HEK293 (cell line): ENCODE measurements at regions not wholly inside any gene's neighbourhood (a gene's known extent, or its start where the extent isn't known, plus 50 kb on each side); places are given as distances from the start of the nearest gene placed in this dataset.

ENCODE experiments used
- BCL11A ChIP-seq: fragments of 450-650 bp; formaldehyde crosslinking; IDR thresholded peaks from 2 replicates; pipeline ENCODE4 v1.5.1; 2016; ENCODE audit warnings: low read depth, missing biosample characterization, missing genetic modification characterization
- GFI1B ChIP-seq: fragments of 450-650 bp; formaldehyde crosslinking; IDR thresholded peaks from 2 replicates; pipeline ENCODE4 v1.5.1; 2016; ENCODE audit warnings: missing biosample characterization, missing genetic modification characterization
- GLI2 ChIP-seq: fragments of 450-650 bp; formaldehyde crosslinking; IDR thresholded peaks from 2 replicates; pipeline ENCODE4; 2017; ENCODE audit warnings: missing biosample characterization, missing genetic modification characterization, low read depth, borderline replicate concordance
- KLF16 ChIP-seq: fragments of 450-650 bp; formaldehyde crosslinking; IDR thresholded peaks from 2 replicates; pipeline ENCODE4 v1.5.1; 2017; ENCODE audit warnings: missing biosample characterization, missing genetic modification characterization
- OSR2 ChIP-seq: fragments of 450-650 bp; formaldehyde crosslinking; IDR thresholded peaks from 2 replicates; pipeline ENCODE4 v1.5.1; 2016; ENCODE audit warnings: missing biosample characterization, missing genetic modification characterization
- PRDM4 ChIP-seq: fragments of 450-650 bp; formaldehyde crosslinking; IDR thresholded peaks from 2 replicates; pipeline ENCODE4 v1.5.1; 2017; ENCODE audit warnings: missing biosample characterization, missing genetic modification characterization
- PRDM6 ChIP-seq: fragments of 450-650 bp; formaldehyde crosslinking; IDR thresholded peaks from 2 replicates; pipeline ENCODE4 v1.5.1; 2017; ENCODE audit warnings: missing biosample characterization, missing genetic modification characterization
- SCRT2 ChIP-seq: fragments of 450-650 bp; formaldehyde crosslinking; IDR thresholded peaks from 2 replicates; pipeline ENCODE4 v1.5.1; 2016; ENCODE audit warnings: missing biosample characterization, missing genetic modification characterization
- SP2 ChIP-seq: fragments of 450-650 bp; formaldehyde crosslinking; IDR thresholded peaks from 2 replicates; pipeline ENCODE4 v1.5.1; 2016; ENCODE audit warnings: missing biosample characterization, missing genetic modification characterization
- ZBTB44 ChIP-seq: fragments of 450-650 bp; IDR thresholded peaks from 2 replicates; pipeline ENCODE4 v1.5.1; 2018; ENCODE audit warnings: missing biosample characterization, mild to moderate bottlenecking, missing genetic modification characterization
- ZEB2 ChIP-seq: fragments of 450-650 bp; formaldehyde crosslinking; IDR thresholded peaks from 2 replicates; pipeline ENCODE4 v1.5.1; 2016; ENCODE audit warnings: missing biosample characterization, missing genetic modification characterization
- ZFP69B ChIP-seq: fragments of 450-650 bp; formaldehyde crosslinking; IDR thresholded peaks from 2 replicates; pipeline ENCODE4 v1.5.1; 2016; ENCODE audit warnings: missing biosample characterization, missing genetic modification characterization
- ZIC2 ChIP-seq: fragments of 450-650 bp; formaldehyde crosslinking; IDR thresholded peaks from 2 replicates; pipeline ENCODE4 v1.5.1; 2016; ENCODE audit warnings: missing biosample characterization, missing genetic modification characterization
- ZNF114 ChIP-seq: fragments of 450-650 bp; formaldehyde crosslinking; IDR thresholded peaks from 2 replicates; pipeline ENCODE4 v1.5.0; 2017; ENCODE audit warnings: missing biosample characterization, missing genetic modification characterization
- ZNF133 ChIP-seq: fragments of 450-650 bp; formaldehyde crosslinking; IDR thresholded peaks from 2 replicates; pipeline ENCODE4 v1.5.1; 2016; ENCODE audit warnings: missing biosample characterization, missing genetic modification characterization
- ZNF18 ChIP-seq: fragments of 450-650 bp; formaldehyde crosslinking; IDR thresholded peaks from 2 replicates; pipeline ENCODE4 v1.5.1; 2016; ENCODE audit warnings: missing biosample characterization, missing genetic modification characterization
- ZNF184 ChIP-seq: fragments of 450-650 bp; IDR thresholded peaks from 2 replicates; pipeline ENCODE4 v1.5.1; 2018; ENCODE audit warnings: missing biosample characterization, mild to moderate bottlenecking, missing genetic modification characterization
- ZNF211 ChIP-seq: fragments of 450-650 bp; formaldehyde crosslinking; IDR thresholded peaks from 2 replicates; pipeline ENCODE4 v1.5.1; 2016; ENCODE audit warnings: low read depth, missing biosample characterization, missing genetic modification characterization
- ZNF266 ChIP-seq: fragments of 450-650 bp; formaldehyde crosslinking; IDR thresholded peaks from 2 replicates; pipeline ENCODE4 v1.5.1; 2016; ENCODE audit warnings: missing biosample characterization, missing genetic modification characterization, low read depth
- ZNF335 ChIP-seq: fragments of 450-650 bp; formaldehyde crosslinking; conservative IDR thresholded peaks from 2 replicates; pipeline ENCODE4 v1.5.1; 2016; ENCODE audit warnings: missing biosample characterization, missing genetic modification characterization
- ZNF398 ChIP-seq: fragments of 450-650 bp; formaldehyde crosslinking; IDR thresholded peaks from 2 replicates; pipeline ENCODE4 v1.5.1; 2017; ENCODE audit warnings: missing biosample characterization, missing genetic modification characterization
- ZNF488 ChIP-seq: fragments of 450-650 bp; formaldehyde crosslinking; IDR thresholded peaks from 2 replicates; pipeline ENCODE4 v1.5.1; 2016; ENCODE audit warnings: missing biosample characterization, missing genetic modification characterization
- ZNF530 ChIP-seq: fragments of 450-650 bp; formaldehyde crosslinking; IDR thresholded peaks from 2 replicates; pipeline ENCODE4 v1.5.1; 2016; ENCODE audit warnings: low read depth, missing biosample characterization, missing genetic modification characterization
- ZNF580 ChIP-seq: fragments of 450-650 bp; formaldehyde crosslinking; IDR thresholded peaks from 2 replicates; pipeline ENCODE4 v1.5.1; 2016; ENCODE audit warnings: missing biosample characterization, missing genetic modification characterization
- ZNF624 ChIP-seq: fragments of 450-650 bp; formaldehyde crosslinking; IDR thresholded peaks from 2 replicates; pipeline ENCODE4 v1.5.1; 2017; ENCODE audit warnings: missing biosample characterization, missing genetic modification characterization
- ZNF660 ChIP-seq: fragments of 450-650 bp; IDR thresholded peaks from 2 replicates; pipeline ENCODE4 v1.5.1; 2018; ENCODE audit warnings: missing biosample characterization, mild to moderate bottlenecking, missing genetic modification characterization
- ZNF785 ChIP-seq: fragments of 450-650 bp; formaldehyde crosslinking; IDR thresholded peaks from 2 replicates; pipeline ENCODE4 v1.5.1; 2016; ENCODE audit warnings: missing biosample characterization, missing genetic modification characterization
- ZNF791 ChIP-seq: fragments of 450-650 bp; formaldehyde crosslinking; IDR thresholded peaks from 2 replicates; pipeline ENCODE4 v1.5.1; 2016; ENCODE audit warnings: missing biosample characterization, missing genetic modification characterization
- ZNF843 ChIP-seq: fragments of 450-650 bp; formaldehyde crosslinking; IDR thresholded peaks from 2 replicates; pipeline ENCODE4 v1.5.1; 2016; ENCODE audit warnings: missing biosample characterization, missing genetic modification characterization

GRCh38 chr5:93967923-93968322 is 226.5 kb upstream of the POU5F2 start (continued):
- TF ChIP-seq GFI1B (tag by site-specific recombination) (peak; percentile 52; the same call in 1 of the 2 replicates), ZEB2 (no peak), ZNF398 (tag by site-specific recombination) (peak; percentile 26; the same call in 1 of the 2 replicates), ZFP69B (tag by site-specific recombination) (no peak), ZNF133 (no peak), BCL11A (peak; percentile 84; the same call in 1 of the 2 replicates), ZNF18 (tag by site-specific recombination) (peak; percentile 75), ZNF488 (tag by site-specific recombination) (0 out of 2 replicates have a peak, but pooled peaks have one; percentile 63), ZNF184 (tag by site-specific recombination) (no peak), KLF16 (tag by site-specific recombination) (no peak), SCRT2 (tag by site-specific recombination) (peak; percentile 92), ZNF580 (tag by site-specific recombination) (peak; percentile 65), ZIC2 (tag by site-specific recombination) (peak; percentile 72), ZNF335 (peak; percentile 43; the same call in 1 of the 2 replicates), GLI2 (tag by site-specific recombination) (no peak), ZNF211 (tag by site-specific recombination) (no peak), ZNF660 (tag by site-specific recombination) (no peak), ZNF114 (0 out of 2 replicates have a peak, but pooled peaks have one; percentile 82), ZNF266 (no peak), PRDM6 (tag by site-specific recombination) (peak; percentile 80), OSR2 (tag by site-specific recombination) (peak; percentile 72), ZNF843 (tag by site-specific recombination) (peak; percentile 88), ZNF785 (no peak), ZNF530 (tag by site-specific recombination) (no peak), ZBTB44 (peak; percentile 74; the same call in 1 of the 2 replicates), SP2 (tag by site-specific recombination) (no peak), ZNF791 (no peak), ZNF624 (tag by site-specific recombination) (no peak), PRDM4 (tag by site-specific recombination) (peak; percentile 83; the same call in 1 of the 2 replicates)
